Stimulated activated CD4-positive, alpha-beta T cell treated with anti-CD3 and anti-CD28 coated beads, Interleukin-12 subunit alpha, Interleukin-12 subunit beta, amount 100 ng/mL, for 24 hours (primary cell): ENCODE measurements at regions not wholly inside any gene's neighbourhood (a gene's known extent, or its start where the extent isn't known, plus 50 kb on each side); places are given as distances from the start of the nearest gene placed in this dataset.
"Not testable (repeated sequence)": the region's sequence is repeated elsewhere in the genome, so short reads cannot be mapped to it uniquely, and the experiment has no call there.

Source experiments
- DNase-seq, 2 experiments: peaks; one replicate each; pipeline ENCODE4 v3.0.0-alpha.2; 2020; ENCODE audit warnings: low read depth in 2 of 2

DNA sequence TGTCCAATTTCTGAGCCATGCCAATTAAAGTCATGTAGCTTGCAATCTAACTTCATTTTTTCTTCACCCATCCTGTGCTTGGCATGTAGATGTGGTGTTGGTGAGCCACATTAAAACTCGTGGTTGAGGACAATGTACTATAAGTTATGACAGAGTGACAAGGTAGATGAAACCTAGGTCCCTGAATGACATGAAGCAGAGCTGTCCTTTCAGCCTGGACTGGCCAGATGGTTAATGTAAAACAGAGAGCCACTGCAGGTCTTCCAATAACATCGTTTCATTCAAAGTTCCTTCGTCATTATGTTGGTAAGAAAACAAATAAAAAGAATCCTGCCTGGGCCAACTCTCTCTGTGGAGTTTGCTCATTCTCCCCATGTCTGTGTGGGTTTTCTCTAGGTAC lies 856.5 kb upstream of the SEMA6A start:
- DNase-seq: no peak

DNA sequence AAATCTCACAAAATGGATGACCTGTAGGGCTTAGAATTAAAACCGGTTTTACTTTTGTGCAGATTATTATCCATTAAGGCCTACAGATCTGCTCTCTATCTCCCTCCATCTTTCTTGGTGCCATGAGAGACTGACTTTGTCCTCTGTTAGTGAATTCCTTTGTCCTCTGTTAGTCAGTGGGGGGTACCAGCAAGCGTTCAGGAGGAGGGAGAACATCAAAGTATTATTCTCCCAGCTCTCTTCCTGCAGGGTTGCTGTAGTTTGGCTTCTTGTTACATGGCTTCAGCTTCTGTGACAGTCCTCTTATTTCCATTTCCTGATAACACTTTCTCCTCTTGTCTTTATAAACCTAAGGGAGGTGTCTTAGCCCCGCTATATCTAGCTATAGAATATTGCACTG lies 850.5 kb upstream of the SEMA6A start:
- no peak for DNase-seq

- no peak for DNase-seq
These were observed 849.9 kb upstream of the SEMA6A start for GRCh38 chr5:117424559-117424958.

- no peak for DNase-seq
These were observed 842.9 kb upstream of the SEMA6A start for GRCh38 chr5:117417501-117417900.

DNA sequence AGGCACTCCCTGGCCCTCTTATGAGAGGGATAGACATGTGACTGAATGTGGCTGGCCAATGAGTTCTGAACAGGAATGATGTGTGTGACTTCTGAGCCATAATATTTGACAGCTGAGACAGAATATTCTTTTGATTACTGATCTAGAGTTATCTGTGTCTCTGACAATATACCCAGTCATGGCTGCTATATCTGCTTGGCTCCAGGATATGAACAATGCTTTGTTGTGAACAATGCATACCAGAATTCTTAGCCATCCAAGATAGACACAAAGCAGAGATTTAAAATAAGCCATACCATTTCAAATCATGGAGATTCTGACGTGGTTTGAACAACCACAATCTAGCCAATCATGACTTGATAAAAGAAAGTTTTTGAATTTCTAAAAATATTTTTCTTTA lies 840.3 kb upstream of the SEMA6A start:
- no peak for DNase-seq

DNA sequence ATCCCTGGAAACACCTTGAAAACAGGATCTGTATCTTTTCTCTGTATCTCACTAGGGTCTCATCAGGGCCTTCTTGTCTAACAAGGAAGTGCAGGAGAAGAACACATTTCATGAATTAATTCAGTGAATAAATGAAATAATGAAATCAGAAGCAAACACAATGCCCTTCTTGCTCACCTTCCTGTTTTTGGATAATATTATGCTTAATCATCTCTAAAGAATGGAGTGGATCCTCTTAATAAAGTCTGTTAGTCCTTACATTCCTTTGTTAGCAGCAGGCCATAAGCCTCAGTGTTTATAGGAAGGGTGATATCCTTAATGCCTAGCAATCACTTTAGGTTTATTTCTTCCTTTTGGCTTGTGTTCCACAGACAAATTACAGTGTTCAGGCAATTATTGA lies 837.1 kb upstream of the SEMA6A start:
- DNase-seq: no peak

- DNase-seq: no peak
These were observed 830.6 kb upstream of the SEMA6A start for GRCh38 chr5:117405197-117405596.

DNA sequence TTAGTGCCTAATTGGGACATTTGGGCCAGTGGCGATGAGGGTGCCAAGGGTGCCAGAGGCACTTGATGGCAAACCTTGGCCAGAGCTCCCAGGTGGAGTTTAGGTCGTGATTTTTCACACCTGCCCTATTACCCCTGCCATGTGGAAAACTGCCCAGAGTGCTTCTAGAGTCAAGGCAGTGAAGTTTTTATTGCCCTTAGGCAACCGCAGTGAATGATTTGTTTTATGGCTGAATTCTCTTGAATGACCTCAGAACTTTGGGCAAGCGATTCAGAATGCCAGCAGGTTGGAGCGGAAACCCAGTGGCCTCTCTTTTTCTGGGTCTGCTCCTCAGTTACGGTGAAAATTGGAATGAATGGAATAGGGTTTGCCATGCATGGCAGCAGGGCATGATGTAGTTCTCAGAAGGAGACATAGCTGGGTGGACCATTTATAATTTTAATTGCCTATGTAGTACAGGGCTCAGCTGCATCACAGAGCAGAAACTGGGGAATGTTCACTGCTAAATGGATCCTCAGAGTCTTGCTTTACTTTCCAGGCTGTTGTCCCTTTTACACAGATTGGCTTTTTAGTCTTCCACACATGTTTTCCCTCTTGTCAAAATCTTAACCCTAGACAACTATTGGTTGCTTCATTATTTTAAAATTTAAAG lies 820.0 kb upstream of the SEMA6A start:
- no peak for DNase-seq

GRCh38 chr5:117393125-117393524 lies 818.5 kb upstream of the SEMA6A start:
- DNase-seq: no peak

GRCh38 chr5:117380316-117380715 lies 805.7 kb upstream of the SEMA6A start:
- no peak for DNase-seq

DNA sequence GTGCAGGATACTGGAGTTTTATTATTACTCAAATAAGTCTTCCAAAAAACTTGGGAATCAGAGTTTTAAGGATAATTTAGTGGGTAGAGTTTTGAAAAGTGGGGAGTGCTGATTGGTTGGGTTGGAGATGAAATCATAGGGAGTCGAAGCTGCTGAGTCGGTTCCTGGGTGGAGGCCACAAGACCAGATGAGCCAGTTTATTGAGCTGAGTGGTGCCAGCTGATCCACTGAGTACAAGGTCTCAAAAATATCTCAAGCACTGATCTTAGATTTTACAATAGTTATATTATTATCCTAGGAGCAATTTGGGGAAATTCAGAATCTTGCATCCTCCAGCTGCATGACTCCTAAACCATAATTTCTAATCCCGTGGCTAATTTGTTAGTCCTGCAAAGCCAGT lies 804.9 kb upstream of the SEMA6A start:
- DNase-seq: no peak

DNA sequence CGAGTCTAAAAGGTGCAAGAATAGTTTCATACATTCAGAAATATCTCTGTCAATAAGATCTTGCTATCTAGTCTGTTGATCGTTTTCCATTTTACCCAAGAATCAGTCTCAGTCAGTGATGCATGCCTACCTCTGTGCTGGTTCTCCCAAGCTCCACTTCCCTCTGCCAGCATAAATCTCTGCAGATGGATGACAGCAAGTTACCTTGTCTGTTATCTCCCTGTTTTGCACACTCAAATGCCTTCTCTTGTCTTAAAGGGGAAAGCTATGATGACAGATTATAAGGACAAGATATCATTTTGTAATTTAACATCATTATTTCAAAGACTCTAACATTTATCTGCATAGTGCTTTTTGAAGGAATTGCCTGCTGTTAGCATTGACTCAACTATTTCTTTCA lies 802.1 kb upstream of the SEMA6A start:
- no peak for DNase-seq

DNA sequence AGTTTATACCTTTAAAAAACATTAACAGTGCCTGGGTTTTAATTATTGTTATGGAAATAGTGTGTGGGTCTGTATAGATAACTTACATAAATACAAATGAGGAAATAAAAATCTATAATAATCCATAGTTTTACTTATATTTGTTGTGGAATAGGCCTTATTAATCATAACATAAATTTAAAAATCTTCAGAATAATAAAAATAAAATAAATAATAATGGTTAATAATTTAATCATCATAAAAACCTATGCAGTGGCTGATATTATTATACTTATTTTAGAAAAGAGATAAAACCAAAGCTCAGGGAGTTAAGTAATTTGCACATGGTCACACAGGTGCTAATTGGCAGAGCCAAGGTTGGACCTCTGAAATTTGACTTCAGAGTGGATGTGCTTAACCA lies 785.3 kb upstream of the SEMA6A start:
- no peak for DNase-seq

- no peak for DNase-seq
These were observed 783.3 kb upstream of the SEMA6A start for GRCh38 chr5:117357886-117358285.

DNA sequence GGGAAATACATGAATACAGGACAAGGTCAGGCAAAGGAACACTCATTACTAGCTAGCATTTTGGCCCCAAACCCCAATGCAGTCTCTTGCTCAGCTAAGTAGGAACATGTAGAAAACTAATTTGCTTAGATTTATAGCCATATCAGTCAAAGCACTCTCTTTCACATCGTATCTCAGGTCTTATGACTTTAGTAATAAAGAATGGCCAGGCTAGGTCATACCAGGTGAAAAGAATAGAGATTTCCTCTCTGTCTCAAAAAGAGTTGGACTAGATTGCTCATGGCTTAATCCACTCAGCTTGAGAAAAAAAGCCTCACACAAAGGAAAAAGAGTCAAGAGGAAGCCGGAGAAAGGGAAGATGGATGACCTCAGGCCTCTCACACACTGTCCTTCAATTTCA lies 772.7 kb upstream of the SEMA6A start:
- no peak for DNase-seq

GRCh38 chr5:117343726-117344125 lies 769.1 kb upstream of the SEMA6A start:
- DNase-seq: not testable (repeated sequence)

DNA sequence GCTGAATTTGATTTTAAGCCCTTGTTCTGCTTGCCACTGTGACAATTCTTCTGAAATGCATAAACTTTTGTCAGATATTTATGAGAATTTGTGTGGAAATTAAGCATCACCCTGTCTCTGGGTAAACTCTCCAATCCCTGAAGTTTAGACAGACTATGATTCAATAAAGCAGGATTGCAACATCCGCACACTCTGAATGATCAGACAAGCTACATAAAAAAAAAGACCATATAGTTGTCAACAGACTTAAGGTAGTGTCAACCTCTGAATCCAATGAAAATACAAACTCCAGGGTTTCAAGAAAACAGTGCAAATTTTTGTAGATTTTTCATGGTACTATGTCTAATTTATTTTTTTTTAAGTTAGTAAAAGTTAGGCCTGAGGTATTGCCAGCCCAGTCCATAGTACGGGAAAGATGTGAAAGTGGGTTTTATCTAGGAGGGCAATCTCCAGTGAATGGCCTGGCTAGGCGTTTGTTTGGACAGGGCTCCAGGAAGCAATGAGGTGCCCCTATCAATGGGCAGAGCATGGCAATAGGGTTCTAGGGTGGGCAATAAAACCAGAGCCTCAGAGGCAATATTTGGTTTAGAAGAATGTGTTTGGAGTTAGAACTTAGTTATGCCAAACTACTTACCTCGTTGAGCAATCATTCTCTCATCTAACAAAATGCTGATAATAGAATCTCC lies 762.6 kb upstream of the SEMA6A start:
- no peak for DNase-seq

DNA sequence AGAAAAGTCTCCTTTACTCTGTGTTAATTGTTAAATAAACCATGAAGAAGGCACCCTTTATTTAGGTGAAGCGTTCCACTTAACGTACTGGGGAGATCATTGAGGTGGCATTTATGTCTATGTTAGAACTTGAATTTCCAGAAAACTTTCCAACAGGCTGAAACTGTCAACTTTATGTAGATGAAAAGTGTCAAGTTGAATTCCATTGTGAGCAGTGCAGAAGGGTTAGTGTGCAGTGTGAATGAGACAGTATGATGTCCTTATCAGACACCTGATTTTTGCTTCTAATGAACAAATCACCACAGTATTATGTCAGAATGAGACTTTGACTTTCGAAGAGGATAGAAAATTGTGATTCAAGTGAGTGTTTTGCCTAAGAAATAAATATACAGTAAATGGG lies 761.6 kb upstream of the SEMA6A start:
- DNase-seq: no peak

- no peak for DNase-seq
These were observed 758.4 kb upstream of the SEMA6A start for GRCh38 chr5:117333011-117333410.

GRCh38 chr5:117332341-117332740 lies 757.7 kb upstream of the SEMA6A start:
- DNase-seq: no peak

DNA sequence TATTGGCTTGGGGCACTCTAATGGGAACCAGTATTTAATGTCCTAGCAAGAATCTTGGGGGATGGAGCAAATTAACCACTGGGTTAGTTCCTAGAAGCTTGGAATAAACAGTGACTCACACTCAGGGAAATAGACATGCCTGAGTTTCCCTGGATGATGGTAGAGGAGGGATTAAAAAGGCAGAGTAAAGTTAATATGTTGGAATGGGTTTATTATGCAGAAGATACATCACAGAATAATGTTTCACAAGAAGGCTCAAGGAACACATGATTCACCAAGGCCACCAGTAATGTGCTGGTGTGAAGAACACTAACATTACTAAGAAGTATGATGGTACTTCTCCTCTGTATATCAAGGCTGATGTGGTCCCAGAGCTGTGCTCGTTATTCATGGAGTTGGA lies 752.9 kb upstream of the SEMA6A start:
- no peak for DNase-seq

DNA sequence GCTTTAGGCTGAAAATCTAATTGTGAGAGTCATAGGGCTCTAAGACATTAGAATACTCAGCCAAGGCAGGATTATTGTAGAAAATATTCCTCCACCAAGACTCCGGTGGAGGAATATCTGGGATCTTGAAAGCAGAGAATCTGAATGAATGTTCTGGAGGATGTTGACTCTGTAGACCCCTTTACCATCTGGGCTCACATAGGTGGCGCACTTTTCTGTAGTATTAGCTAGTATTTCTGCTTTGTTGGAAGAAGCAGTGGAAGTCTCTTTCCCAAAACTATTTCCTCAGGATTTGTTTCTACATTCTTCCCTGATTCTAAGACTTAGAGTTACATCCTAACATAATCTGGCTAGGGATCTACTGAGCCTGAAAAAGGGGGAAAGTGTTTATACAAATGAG lies 752.4 kb upstream of the SEMA6A start:
- DNase-seq: no peak

GRCh38 chr5:117318528-117318927 lies 743.9 kb upstream of the SEMA6A start:
- no peak for DNase-seq

DNA sequence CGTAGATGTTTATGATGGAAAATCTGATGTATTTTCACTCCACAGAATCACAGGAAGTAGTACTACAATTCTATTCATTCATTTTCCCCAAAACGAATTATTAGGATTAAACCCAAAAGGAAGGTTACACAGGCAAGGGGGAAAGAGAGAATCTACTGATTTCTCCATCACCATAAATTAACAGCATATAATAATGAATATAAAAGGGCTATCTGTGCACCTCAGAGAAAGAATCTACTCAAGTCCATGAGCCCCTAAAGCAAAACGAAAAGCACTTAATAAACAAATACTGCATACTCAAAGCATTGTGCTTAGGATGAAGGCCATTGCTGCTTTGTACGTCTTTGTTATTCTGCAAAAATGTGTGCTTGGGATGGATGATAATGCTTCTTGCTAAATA lies 740.5 kb upstream of the SEMA6A start:
- DNase-seq: no peak
